Heart right ventricle (tissue), 16 donors: ENCODE measurements at regions not wholly inside any gene's neighbourhood (a gene's known extent, or its start where the extent isn't known, plus 50 kb on each side); places are given as distances from the start of the nearest gene placed in this dataset.

Experiments used
- ATAC-seq, 8 donors: fragments of 200-7000 bp; cut with Tn5 transposase; one replicate each; pipeline ENCODE4 v1.9.1; 2020; ENCODE audit warnings: mild to moderate bottlenecking in 8 of 8, moderate library complexity in 8 of 8, moderate number of reproducible peaks in 1 of 8
- DNase-seq, 2 donors: peaks; one replicate each; pipeline ENCODE4 v3.0.0-alpha.2; 2020
- H3K27ac ChIP-seq, 10 donors: fragments of 200-600 bp; sonication (generic) in 2 of 10; one replicate each; pipeline versions ENCODE4 v1.5.0 to v1.8.0; 2020 to 2022; ENCODE audit warnings: mild to moderate bottlenecking in 3 of 10
- H3K27me3 ChIP-seq, 7 donors: fragments of 200-600 bp; one replicate each; pipeline ENCODE4 v1.8.0; 2021 to 2022; ENCODE audit warnings: mild to moderate bottlenecking in 2 of 7
- H3K36me3 ChIP-seq, 9 donors: fragments of 200-600 bp; sonication (generic) in 1 of 9; one replicate each; pipeline versions ENCODE4 v1.5.0 to v1.8.0; 2020 to 2022; ENCODE audit warnings: mild to moderate bottlenecking in 2 of 9
- H3K4me1 ChIP-seq, 9 donors: fragments of 200-600 bp; sonication (generic) in 1 of 9; one replicate each; pipeline versions ENCODE4 v1.5.0 to v1.8.0; 2020 to 2022; ENCODE audit warnings: mild to moderate bottlenecking in 4 of 9
- H3K4me3 ChIP-seq, 10 donors: fragments of 200-600 bp; sonication (generic) in 2 of 10; one replicate each; pipeline versions ENCODE4 v1.5.0 to v1.8.0; 2020 to 2022; ENCODE audit warnings: mild to moderate bottlenecking in 7 of 10, moderate library complexity in 2 of 10
- H3K9me3 ChIP-seq, 11 donors: fragments of 200-600 bp in 10 of 11; sonication (generic) in 2 of 11; one replicate each; pipeline versions ENCODE4 v1.5.0 to v1.8.0; 2013 to 2022; ENCODE audit warnings: mild to moderate bottlenecking in 2 of 11, control low read depth in 1 of 11, moderate library complexity in 1 of 11
- WGBS, 2 donors: extraction: QIAGEN DNeasy Blood & Tissue Kit; methylation state at CpG; one replicate each; pipeline ENCODE4 v1.1.7; 2013; ENCODE audit warnings: inconsistent platforms in 1 of 2; 5-methylcytosine and 5-hydroxymethylcytosine counted together
- intact Hi-C, 10 donors: fragments of 100-400 bp; cut with DNase I; formaldehyde crosslinking; loops; one replicate each; pipeline versions ENCODE4 v1.11.1 to v1.14.2; 2022
- TF ChIP-seq, protein P1 (sequence below), 9 donors: fragments of 200-600 bp; sonication (generic) in 2 of 9; IDR thresholded peaks; one replicate each; pipeline versions ENCODE4 v1.5.0 to v1.8.0; 2021 to 2022; ENCODE audit warnings: antibody characterized with exemption in 9 of 9, mild to moderate bottlenecking in 5 of 9, moderate library complexity in 1 of 9
- donor health status: Arrhythmogenic right ventricular cardiomyopathy.
- donor health status: ischemic (EF 13 %, LVEDD 7.1; RV severe dilation, severe dysfunction).
- donor health status: healthy with polysubstance abuse.
- donor health status: DM: no; HTN: yes; CAD: no.
- donor health status: DM: no; HTN: no; CAD: no.
- donor health status: ischemic (EF 25% LVEDD 6.9; RV normal size, moderate dysfunction).
- donor health status: ischemic (EF 25% LVEDD 5.7; RV mildly dilated, moderate dysfunction).
- donor health status: healthy.
- donor health status: DM: yes; HTN: yes; CAD: no.
- donor health status: Ischemic cardiomyopathy.
- donor health status: ischemic (EF 35%, LVEDD 5.7; RV mildly dilated, moderate dysfunction).
- donor health status: nonischemic (EF 11% LVEDD 7.7; RV severe dilation, severe dysfunction).
- donor health status: DM: yes; HTN: yes; CAD: no.
- donor health status: PGD.
- donor health status: ischemic (EF 29% LVEDD 5.4; RV normal size, mild dysfunction).
- donor health status: nonischemic (EF 23%, LVEDD 6.1; RV moderate dilation, normal function).

DNA sequence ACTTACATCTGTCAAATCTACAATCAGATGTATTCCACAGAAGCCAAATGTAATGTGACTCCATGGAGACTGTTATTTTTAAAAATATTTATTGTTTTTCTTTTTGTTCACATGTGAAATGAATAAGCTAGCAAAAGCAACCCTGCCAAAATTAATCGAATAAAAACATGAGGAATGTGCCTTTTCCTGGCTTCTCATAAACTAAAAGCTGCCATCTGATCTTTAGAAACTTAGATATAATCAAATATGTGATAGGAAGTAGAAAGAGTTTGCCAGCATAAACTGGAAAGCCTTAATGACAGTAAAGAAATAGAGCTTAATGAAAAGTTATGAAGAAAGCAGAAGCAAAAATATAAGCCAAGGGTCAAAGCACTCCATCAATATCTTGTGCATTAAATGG lies 1724.7 kb upstream of the WWC1 start:
- intact Hi-C loops, result no loop called here
- H3K27me3 ChIP-seq, result no peaks in the 10 kb centered on the region
- ATAC-seq (no peak), DNase-seq (no peak)
- TF ChIP-seq, protein P1, sequence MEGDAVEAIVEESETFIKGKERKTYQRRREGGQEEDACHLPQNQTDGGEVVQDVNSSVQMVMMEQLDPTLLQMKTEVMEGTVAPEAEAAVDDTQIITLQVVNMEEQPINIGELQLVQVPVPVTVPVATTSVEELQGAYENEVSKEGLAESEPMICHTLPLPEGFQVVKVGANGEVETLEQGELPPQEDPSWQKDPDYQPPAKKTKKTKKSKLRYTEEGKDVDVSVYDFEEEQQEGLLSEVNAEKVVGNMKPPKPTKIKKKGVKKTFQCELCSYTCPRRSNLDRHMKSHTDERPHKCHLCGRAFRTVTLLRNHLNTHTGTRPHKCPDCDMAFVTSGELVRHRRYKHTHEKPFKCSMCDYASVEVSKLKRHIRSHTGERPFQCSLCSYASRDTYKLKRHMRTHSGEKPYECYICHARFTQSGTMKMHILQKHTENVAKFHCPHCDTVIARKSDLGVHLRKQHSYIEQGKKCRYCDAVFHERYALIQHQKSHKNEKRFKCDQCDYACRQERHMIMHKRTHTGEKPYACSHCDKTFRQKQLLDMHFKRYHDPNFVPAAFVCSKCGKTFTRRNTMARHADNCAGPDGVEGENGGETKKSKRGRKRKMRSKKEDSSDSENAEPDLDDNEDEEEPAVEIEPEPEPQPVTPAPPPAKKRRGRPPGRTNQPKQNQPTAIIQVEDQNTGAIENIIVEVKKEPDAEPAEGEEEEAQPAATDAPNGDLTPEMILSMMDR (IDR thresholded peaks at IDR 0.05), result no peak
- 56 to 59% methylated on average over 1 of the region's 1 CpG for WGBS, 2 donors
- H3K27ac ChIP-seq, result no peak overlapping the region
- H3K36me3 ChIP-seq, result no peaks in the 10 kb centered on the region
- H3K9me3 ChIP-seq, result peaks cover 0 to under 1% (median 0%) of the 10 kb centered on the region in 11 donors
- H3K4me1 ChIP-seq, result no peaks in the 10 kb centered on the region
- H3K4me3 ChIP-seq, result no peak overlapping the region

DNA sequence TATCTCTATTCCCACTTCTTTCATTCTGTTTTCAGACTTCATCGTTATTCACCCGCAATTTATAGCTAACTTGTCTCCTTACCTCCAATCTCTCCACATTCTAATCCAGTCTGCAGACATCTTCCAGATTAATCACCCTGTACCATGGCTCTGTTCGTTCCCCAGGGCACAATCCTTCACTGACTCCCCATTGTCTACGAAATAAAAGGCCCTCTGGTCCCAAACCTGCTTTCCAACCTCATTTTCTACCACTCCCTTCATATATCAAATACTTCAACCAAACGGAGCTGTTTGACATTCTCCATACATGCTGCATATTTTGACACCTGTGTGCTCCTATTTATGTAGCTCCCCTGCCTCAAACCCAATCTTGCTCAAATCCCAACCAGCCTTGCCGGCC lies 1720.6 kb upstream of the WWC1 start:
- Histone ChIP-seq H3K27me3 (no peaks in the 10 kb centered on the region), H3K4me3 (no peak overlapping the region), H3K27ac (no peak overlapping the region), H3K36me3 (no peaks in the 10 kb centered on the region), H3K9me3 (peaks cover 0 to 10% (median 0%) of the 10 kb centered on the region in 11 donors), H3K4me1 (no peaks in the 10 kb centered on the region)
- WGBS, 2 donors, result 68 to 69% methylated on average over 6 of the region's 6 CpGs
- intact Hi-C loops, result no loop called here
- TF ChIP-seq, protein P1 (IDR thresholded peaks at IDR 0.05), result no peak
- ATAC-seq, result no peak
- DNase-seq, result no peak

DNA sequence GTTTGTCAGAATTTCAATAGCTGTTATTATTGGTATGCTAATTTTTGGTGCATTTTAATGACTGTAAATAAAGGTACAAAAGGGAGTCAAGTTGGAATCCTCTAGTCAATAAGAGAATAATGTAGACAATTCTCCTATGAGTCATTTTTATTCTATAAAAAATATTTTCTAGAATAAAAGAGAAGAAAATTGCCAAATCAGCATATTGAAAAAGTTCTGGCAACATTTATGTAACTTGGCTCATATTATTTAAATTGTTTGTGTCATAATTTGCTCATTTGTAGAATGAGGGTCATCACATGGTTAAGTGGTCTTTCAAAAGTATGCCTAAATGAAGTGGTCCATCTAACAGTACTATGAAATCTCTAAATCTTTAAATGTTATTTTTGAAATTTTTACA lies 1719.8 kb upstream of the WWC1 start:
- Histone ChIP-seq H3K4me3 (no peak overlapping the region), H3K27me3 (no peaks in the 10 kb centered on the region), H3K36me3 (no peaks in the 10 kb centered on the region), H3K9me3 (peaks cover 0 to 10% (median 0%) of the 10 kb centered on the region in 11 donors), H3K27ac (no peak overlapping the region), H3K4me1 (no peaks in the 10 kb centered on the region)
- ATAC-seq, result no peak
- TF ChIP-seq, protein P1 (IDR thresholded peaks at IDR 0.05), result no peak
- intact Hi-C loops, result no loop called here
- DNase-seq, result no peak

DNA sequence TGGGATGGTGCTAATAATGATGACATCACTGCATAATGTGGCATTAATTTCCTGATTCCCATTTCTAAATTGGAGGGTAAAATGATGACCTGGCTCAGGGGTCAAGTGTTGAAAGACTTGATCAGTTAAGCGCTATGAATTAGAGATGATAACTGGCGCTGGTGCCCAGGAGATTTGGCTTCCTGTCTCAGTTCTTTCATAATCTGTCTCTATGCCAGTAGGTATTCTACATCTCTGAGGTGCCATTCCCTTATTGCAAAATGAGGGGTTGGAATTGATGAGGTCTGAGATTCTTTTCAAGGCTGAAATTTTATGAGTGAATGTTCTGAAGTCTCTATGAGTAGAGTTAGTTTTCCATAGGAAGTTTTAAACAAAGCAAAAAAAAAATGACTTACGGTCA lies 1715.1 kb upstream of the WWC1 start:
- H3K9me3 ChIP-seq, result peaks cover 0 to 12% (median 0%) of the 10 kb centered on the region in 11 donors
- intact Hi-C loops, result no loop called here
- no peaks in the 10 kb centered on the region for H3K27me3 ChIP-seq
- H3K4me3 ChIP-seq, result no peak overlapping the region
- H3K36me3 ChIP-seq, result no peaks in the 10 kb centered on the region
- no peak overlapping the region for H3K27ac ChIP-seq
- ATAC-seq (no peak), DNase-seq (no peak)
- no peaks in the 10 kb centered on the region for H3K4me1 ChIP-seq
- TF ChIP-seq, protein P1 (IDR thresholded peaks at IDR 0.05), result no peak
- WGBS, 2 donors, result 80 to 82% methylated on average over 3 of the region's 3 CpGs

- intact Hi-C loops, result no loop called here
- DNase-seq (no peak), ATAC-seq (no peak)
- Histone ChIP-seq H3K36me3 (no peaks in the 10 kb centered on the region), H3K9me3 (peaks cover 0 to 6% (median 0%) of the 10 kb centered on the region in 11 donors), H3K4me1 (no peaks in the 10 kb centered on the region), H3K4me3 (no peak overlapping the region), H3K27ac (no peak overlapping the region), H3K27me3 (no peaks in the 10 kb centered on the region)
- TF ChIP-seq, protein P1 (IDR thresholded peaks at IDR 0.05), result no peak
Observed at GRCh38 chr5:166581826-166582225, 1709.6 kb upstream of the WWC1 start.
